ENCODE measurements at regions not wholly inside any gene's neighbourhood (a gene's known extent, or its start where the extent isn't known, plus 50 kb on each side); places are given as distances from the start of the nearest gene placed in this dataset.

- no peak for DNase-seq (ENCODE audit: low read depth in 2 of 2, low spot score in 1 of 2)
Observed at GRCh38 chr12:46432325-46432724, 59.8 kb upstream of the SLC38A2 start.

- no peak for DNase-seq (ENCODE audit: low read depth in 2 of 2, low spot score in 1 of 2)
Observed at GRCh38 chr12:46430340-46430948, 57.9 kb upstream of the SLC38A2 start.

Measured in stimulated activated CD8-positive, alpha-beta memory T cell treated with anti-CD3 and anti-CD28 coated beads, Interleukin-4, amount 100 ng/mL, for 4 hours (primary cell).